ENCODE measurements at regions not wholly inside any gene's neighbourhood (a gene's known extent, or its start where the extent isn't known, plus 50 kb on each side); places are given as distances from the start of the nearest gene placed in this dataset.

- no peaks in the 10 kb centered on the region for H3K27me3 Mint-ChIP-seq (ENCODE audit: unreplicated experiment)
- H3K4me3 Mint-ChIP-seq (ENCODE audit: unreplicated experiment): no peak overlapping the region
- no peaks in the 10 kb centered on the region for H3K9me3 Mint-ChIP-seq (ENCODE audit: unreplicated experiment)
These were observed 723.0 kb downstream of the KCNA4 start for GRCh38 chr11:29293825-29294224.

DNA sequence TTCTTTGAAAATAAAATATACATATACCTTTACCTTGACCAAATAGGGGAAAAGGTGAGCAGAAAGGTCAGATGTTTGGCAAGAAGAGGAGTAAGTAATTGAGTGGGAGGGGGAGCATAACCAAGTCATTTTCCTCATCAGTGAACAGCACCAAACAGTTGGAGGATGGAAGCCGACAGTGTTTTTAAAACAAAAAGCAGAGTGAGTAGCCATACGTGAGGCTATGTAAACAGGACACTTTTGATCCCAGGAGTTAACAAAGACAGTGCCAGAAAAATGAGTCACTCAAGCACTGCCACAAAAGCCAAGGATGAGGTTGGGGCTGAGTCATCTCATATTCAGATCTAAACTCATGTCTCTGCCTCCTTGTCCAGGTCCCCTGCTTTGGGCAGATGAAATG lies 734.7 kb downstream of the KCNA4 start:
- Mint-ChIP-seq H3K4me3 (ENCODE audit: unreplicated experiment) (no peak overlapping the region), H3K9me3 (ENCODE audit: unreplicated experiment) (no peaks in the 10 kb centered on the region), H3K36me3 (ENCODE audit: unreplicated experiment) (no peaks in the 10 kb centered on the region), H3K4me1 (ENCODE audit: low read depth, unreplicated experiment) (peaks cover 11% of the 10 kb centered on the region), H3K27ac (ENCODE audit: unreplicated experiment) (no peak overlapping the region), H3K27me3 (ENCODE audit: unreplicated experiment) (no peaks in the 10 kb centered on the region)
- TF ChIP-seq, protein P1, sequence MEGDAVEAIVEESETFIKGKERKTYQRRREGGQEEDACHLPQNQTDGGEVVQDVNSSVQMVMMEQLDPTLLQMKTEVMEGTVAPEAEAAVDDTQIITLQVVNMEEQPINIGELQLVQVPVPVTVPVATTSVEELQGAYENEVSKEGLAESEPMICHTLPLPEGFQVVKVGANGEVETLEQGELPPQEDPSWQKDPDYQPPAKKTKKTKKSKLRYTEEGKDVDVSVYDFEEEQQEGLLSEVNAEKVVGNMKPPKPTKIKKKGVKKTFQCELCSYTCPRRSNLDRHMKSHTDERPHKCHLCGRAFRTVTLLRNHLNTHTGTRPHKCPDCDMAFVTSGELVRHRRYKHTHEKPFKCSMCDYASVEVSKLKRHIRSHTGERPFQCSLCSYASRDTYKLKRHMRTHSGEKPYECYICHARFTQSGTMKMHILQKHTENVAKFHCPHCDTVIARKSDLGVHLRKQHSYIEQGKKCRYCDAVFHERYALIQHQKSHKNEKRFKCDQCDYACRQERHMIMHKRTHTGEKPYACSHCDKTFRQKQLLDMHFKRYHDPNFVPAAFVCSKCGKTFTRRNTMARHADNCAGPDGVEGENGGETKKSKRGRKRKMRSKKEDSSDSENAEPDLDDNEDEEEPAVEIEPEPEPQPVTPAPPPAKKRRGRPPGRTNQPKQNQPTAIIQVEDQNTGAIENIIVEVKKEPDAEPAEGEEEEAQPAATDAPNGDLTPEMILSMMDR (IDR thresholded peaks at IDR 0.05; ENCODE audit: partially characterized antibody, unreplicated experiment): no peak
- DNase-seq: no peak

More at GRCh38 chr11:29293825-29294224, 723.0 kb downstream of the KCNA4 start:
- H3K27ac Mint-ChIP-seq (ENCODE audit: unreplicated experiment): no peak overlapping the region
- DNase-seq: no peak
- no peaks in the 10 kb centered on the region for H3K4me1 Mint-ChIP-seq (ENCODE audit: low read depth, unreplicated experiment)
- TF ChIP-seq, protein P1 (IDR thresholded peaks at IDR 0.05; ENCODE audit: partially characterized antibody, unreplicated experiment): no peak
- no peaks in the 10 kb centered on the region for H3K36me3 Mint-ChIP-seq (ENCODE audit: unreplicated experiment)

- Mint-ChIP-seq H3K4me1 (ENCODE audit: low read depth, unreplicated experiment) (peaks cover 11% of the 10 kb centered on the region), H3K27ac (ENCODE audit: unreplicated experiment) (no peak overlapping the region)
- TF ChIP-seq, protein P1 (IDR thresholded peaks at IDR 0.05; ENCODE audit: partially characterized antibody, unreplicated experiment): no peak
These were observed 735.5 kb downstream of the KCNA4 start for GRCh38 chr11:29281271-29281777.

GRCh38 chr11:29280452-29280851 lies 736.4 kb downstream of the KCNA4 start:
- DNase-seq: no peak
- TF ChIP-seq, protein P1 (IDR thresholded peaks at IDR 0.05; ENCODE audit: partially characterized antibody, unreplicated experiment): no peak
- Mint-ChIP-seq H3K9me3 (ENCODE audit: unreplicated experiment) (no peaks in the 10 kb centered on the region), H3K4me3 (ENCODE audit: unreplicated experiment) (no peak overlapping the region), H3K36me3 (ENCODE audit: unreplicated experiment) (no peaks in the 10 kb centered on the region), H3K27me3 (ENCODE audit: unreplicated experiment) (no peaks in the 10 kb centered on the region), H3K4me1 (ENCODE audit: low read depth, unreplicated experiment) (peaks cover 11% of the 10 kb centered on the region), H3K27ac (ENCODE audit: unreplicated experiment) (no peak overlapping the region)

More at GRCh38 chr11:29281271-29281777, 735.5 kb downstream of the KCNA4 start:
- H3K9me3 Mint-ChIP-seq (ENCODE audit: unreplicated experiment): no peaks in the 10 kb centered on the region
- H3K4me3 Mint-ChIP-seq (ENCODE audit: unreplicated experiment): no peak overlapping the region
- DNase-seq: no peak
- H3K27me3 Mint-ChIP-seq (ENCODE audit: unreplicated experiment): no peaks in the 10 kb centered on the region
- H3K36me3 Mint-ChIP-seq (ENCODE audit: unreplicated experiment): no peaks in the 10 kb centered on the region

DNA sequence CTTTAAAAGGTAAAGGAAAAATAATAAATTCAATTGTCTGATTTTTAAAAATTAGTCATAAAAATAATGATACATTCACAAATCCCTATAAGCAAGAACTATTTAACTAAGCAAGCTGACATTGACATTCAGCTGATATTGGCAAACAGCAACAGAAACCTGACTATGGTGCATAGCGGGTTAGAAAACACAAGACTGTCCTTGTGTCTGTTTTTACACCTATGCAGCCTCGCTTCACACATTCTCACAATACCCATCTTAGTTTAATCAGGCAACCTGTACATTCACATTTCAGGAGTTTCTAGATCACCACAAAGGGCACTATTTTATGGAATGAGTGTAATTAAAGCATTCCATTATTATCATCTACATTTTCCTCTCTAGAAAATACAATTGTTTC lies 737.1 kb downstream of the KCNA4 start:
- Mint-ChIP-seq H3K27me3 (ENCODE audit: unreplicated experiment) (no peaks in the 10 kb centered on the region), H3K4me3 (ENCODE audit: unreplicated experiment) (no peak overlapping the region), H3K27ac (ENCODE audit: unreplicated experiment) (no peak overlapping the region), H3K36me3 (ENCODE audit: unreplicated experiment) (no peaks in the 10 kb centered on the region), H3K9me3 (ENCODE audit: unreplicated experiment) (no peaks in the 10 kb centered on the region), H3K4me1 (ENCODE audit: low read depth, unreplicated experiment) (peaks cover 11% of the 10 kb centered on the region)
- TF ChIP-seq, protein P1 (IDR thresholded peaks at IDR 0.05; ENCODE audit: partially characterized antibody, unreplicated experiment): no peak
- no peak for DNase-seq

All from glutamatergic neuron (in vitro differentiated cells).